Esophagus mucosa (tissue), 1 donor: ENCODE measurements at regions not wholly inside any gene's neighbourhood (a gene's known extent, or its start where the extent isn't known, plus 50 kb on each side); places are given as distances from the start of the nearest gene placed in this dataset.
"Not testable (repeated sequence)": the region's sequence is repeated elsewhere in the genome, so short reads cannot be mapped to it uniquely, and the experiment has no call there.

Source experiments
- ATAC-seq: fragments of 200-7000 bp; cut with Tn5 transposase; one replicate; pipeline ENCODE4 v1.9.1; 2020
- donor health status: DM: yes; HTN: yes; CAD: no.

- ATAC-seq = no peak
Measured at GRCh38 chr10:4434516-4435071, 391.4 kb upstream of the AKR1E2 start.

GRCh38 chr10:4434105-4434504 lies 391.9 kb upstream of the AKR1E2 start:
- no peak for ATAC-seq

GRCh38 chr10:4431114-4431863 lies 394.7 kb upstream of the AKR1E2 start:
- ATAC-seq = no peak

- ATAC-seq = no peak
Measured at GRCh38 chr10:4429571-4429970, 396.4 kb upstream of the AKR1E2 start.

- ATAC-seq = no peak
Measured at GRCh38 chr10:4427532-4427931, 398.5 kb upstream of the AKR1E2 start.

- no peak for ATAC-seq
Measured at GRCh38 chr10:4426866-4427265, 399.1 kb upstream of the AKR1E2 start.

- ATAC-seq = no peak
Measured at GRCh38 chr10:4409319-4409718, 416.7 kb upstream of the AKR1E2 start.

GRCh38 chr10:4407783-4408182 lies 418.2 kb upstream of the AKR1E2 start:
- peak; percentile 81 for ATAC-seq

- ATAC-seq = peak; percentile 37
Measured at GRCh38 chr10:4405828-4406227, 420.2 kb upstream of the AKR1E2 start.

- no peak for ATAC-seq
Measured at GRCh38 chr10:4403638-4404252, 422.3 kb upstream of the AKR1E2 start.

GRCh38 chr10:4401080-4401479 lies 424.9 kb upstream of the AKR1E2 start:
- not testable (repeated sequence) for ATAC-seq

GRCh38 chr10:4399556-4399955 lies 426.5 kb upstream of the AKR1E2 start:
- ATAC-seq = no peak

GRCh38 chr10:4398602-4399001 lies 427.4 kb upstream of the AKR1E2 start:
- ATAC-seq = no peak

- no peak for ATAC-seq
Measured at GRCh38 chr10:4397337-4397736, 428.7 kb upstream of the AKR1E2 start.

GRCh38 chr10:4396401-4397283 lies 429.4 kb upstream of the AKR1E2 start:
- no peak for ATAC-seq

- ATAC-seq = no peak
Measured at GRCh38 chr10:4395731-4396130, 430.3 kb upstream of the AKR1E2 start.

- ATAC-seq = not testable (repeated sequence)
Measured at GRCh38 chr10:4394455-4394854, 431.6 kb upstream of the AKR1E2 start.

- no peak for ATAC-seq
Measured at GRCh38 chr10:4391683-4392082, 434.3 kb upstream of the AKR1E2 start.

- ATAC-seq = no peak
Measured at GRCh38 chr10:4390219-4390618, 435.8 kb upstream of the AKR1E2 start.

- no peak for ATAC-seq
Measured at GRCh38 chr10:4385231-4385870, 440.7 kb upstream of the AKR1E2 start.

- no peak for ATAC-seq
Measured at GRCh38 chr10:4384245-4384644, 441.8 kb upstream of the AKR1E2 start.

- no peak for ATAC-seq
Measured at GRCh38 chr10:4383651-4384098, 442.3 kb upstream of the AKR1E2 start.
